ENCODE measurements at regions not wholly inside any gene's neighbourhood (a gene's known extent, or its start where the extent isn't known, plus 50 kb on each side); places are given as distances from the start of the nearest gene placed in this dataset.

GRCh38 chr20:24147479-24147878 is 158.9 kb upstream of the GGTLC1 start:
- DNase-seq (ENCODE audit: low read depth), result no peak

- DNase-seq (ENCODE audit: low read depth), result no peak
Measured at GRCh38 chr20:24146231-24146634, 157.7 kb upstream of the GGTLC1 start.

GRCh38 chr20:24144371-24144770 is 155.8 kb upstream of the GGTLC1 start:
- no peak for DNase-seq (ENCODE audit: low read depth)

GRCh38 chr20:24141111-24141510 is 152.5 kb upstream of the GGTLC1 start:
- no peak for DNase-seq (ENCODE audit: low read depth)

DNA sequence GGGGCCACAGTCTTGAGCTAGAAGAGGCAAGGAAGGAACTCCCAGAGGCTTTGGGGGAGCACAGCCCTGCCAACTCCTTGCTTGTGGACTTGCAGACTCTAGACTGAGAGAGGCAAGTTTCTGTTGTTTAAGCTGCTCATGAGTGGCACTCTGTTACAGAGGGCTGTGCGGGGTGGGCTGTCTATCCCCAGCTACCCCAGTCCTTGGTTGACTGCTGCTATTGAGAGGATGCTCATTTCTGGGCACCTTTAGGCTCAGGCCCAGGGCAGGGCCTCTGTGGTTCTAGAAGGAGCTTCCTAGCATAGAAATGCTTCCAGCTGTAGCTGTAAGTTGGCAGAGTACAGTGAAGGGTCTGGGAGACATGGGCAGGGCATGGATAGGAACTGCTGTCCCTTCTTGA is 151.3 kb upstream of the GGTLC1 start:
- no peak for DNase-seq (ENCODE audit: low read depth)

DNA sequence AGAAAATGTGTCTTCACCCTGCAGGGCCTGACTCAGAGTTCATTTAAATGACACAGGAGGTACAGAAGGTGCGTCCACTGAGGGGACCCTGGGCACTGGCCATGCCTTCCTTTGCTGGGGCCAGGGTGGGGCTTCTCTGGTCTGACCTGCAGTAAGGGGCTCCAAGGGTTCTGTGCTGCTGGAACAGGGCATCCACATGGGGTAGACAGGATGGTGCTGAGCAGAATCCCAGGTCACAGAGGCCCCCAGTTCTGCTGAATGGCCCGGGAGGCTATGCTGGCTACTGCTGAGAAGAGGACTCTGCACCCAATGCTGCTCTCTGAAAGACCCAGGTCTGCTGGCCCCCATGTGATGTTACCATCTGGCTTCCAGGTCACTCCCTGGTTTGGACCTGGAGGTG is 150.4 kb upstream of the GGTLC1 start:
- DNase-seq (ENCODE audit: low read depth), result no peak

DNA sequence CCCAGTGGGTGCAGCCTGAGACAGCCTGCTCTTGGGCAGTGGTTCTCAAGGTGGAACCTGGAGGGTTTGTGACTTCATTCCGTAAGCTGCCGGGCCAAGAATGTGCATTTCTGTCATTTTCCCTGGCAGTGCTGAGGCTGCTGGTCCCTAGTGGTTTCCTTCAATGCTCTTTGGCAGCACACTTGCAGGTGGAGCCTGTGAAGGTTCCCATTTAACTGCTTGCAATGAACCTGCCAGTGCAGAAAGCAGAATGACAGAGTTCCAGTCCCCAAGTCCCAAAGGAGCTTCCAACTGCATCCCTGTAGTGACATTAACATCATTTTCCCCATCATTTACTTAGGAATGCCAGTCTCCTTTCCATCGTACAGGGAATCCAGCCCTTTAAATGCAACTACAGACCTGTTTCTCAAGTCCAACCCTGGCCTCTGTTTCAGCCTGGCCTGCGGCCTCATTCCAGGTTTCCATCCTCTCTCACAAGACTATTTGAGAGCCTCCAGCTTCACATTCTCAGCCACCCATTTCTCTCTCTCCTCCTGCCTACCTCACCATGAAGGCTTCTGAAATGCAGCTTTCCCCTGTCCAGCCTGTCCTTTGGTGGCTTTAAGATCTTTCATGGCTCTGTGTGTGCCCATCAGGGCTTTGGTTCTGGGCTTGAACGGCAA is 149.7 kb upstream of the GGTLC1 start:
- no peak for DNase-seq (ENCODE audit: low read depth)

DNA sequence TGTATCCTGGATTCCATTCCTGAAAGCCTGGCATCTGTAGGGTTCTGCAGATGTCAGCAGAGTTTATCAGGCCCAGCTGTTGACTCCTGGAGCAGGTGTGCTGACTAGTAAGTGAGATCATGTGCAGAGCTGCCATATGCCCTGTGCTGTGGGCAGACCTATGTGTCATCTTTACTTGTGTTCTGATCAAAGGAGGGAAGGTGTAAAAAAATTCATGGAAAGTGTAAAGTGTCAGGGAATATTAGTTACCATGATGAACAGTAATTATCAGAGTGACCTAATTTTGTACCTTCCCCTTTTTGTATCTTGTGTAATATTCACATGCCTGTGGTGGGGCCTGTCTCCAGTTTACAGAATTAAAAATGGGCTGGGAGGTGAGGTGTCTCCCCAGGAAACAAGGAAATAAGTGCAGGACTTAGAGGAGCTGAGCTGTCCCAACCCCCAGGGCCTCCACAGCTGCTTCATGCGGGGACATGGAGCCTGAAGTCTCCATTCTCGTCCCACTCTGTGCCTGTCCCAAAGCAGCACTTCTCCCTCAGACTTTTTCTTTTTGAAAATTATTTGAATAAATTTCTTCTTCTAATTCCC is 148.2 kb upstream of the GGTLC1 start:
- DNase-seq (ENCODE audit: low read depth), result no peak

GRCh38 chr20:24135781-24136180 is 147.2 kb upstream of the GGTLC1 start:
- DNase-seq (ENCODE audit: low read depth), result no peak

DNA sequence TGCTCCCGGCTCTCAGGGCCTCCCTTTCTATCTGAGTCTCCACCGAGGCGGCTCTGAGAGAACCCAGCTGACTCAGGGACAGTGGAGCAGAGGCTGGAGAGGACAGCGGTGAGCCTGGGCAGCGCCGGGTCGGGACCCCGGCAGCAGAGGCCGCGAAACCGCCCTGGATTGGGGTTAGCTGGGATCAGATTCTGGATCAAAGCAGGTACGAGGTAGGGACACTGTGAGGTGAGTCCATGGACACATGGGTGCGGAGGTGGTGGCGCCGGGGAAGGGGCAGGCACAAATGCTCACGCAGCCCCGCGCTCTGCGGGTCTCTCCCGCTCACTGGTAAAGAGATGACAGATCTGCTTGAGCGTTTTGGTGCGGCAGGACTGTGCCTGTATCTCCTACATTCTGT is 146.4 kb upstream of the GGTLC1 start:
- no peak for DNase-seq (ENCODE audit: low read depth)

DNA sequence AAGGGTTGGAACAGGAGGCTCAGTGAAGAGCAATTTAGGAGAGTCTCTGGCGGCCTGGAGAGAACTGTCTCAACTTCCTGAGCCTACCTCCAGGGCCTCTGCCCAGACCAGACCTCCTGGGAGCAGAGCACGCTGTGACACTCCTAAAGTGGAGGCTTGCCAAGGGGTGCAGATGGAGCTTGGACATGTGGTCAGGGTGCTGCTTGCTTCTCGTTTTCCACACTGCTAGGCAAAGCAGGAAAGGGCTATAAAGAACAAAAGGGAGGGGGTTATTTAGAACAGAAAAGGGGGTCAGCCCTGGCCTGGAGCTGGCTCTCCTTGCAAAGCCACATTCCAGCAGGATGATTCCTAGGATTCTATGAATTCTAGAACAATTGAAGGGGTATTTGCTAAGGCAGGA is 145.7 kb upstream of the GGTLC1 start:
- no peak for DNase-seq (ENCODE audit: low read depth)

GRCh38 chr20:24132246-24132645 is 143.7 kb upstream of the GGTLC1 start:
- DNase-seq (ENCODE audit: low read depth), result no peak

DNA sequence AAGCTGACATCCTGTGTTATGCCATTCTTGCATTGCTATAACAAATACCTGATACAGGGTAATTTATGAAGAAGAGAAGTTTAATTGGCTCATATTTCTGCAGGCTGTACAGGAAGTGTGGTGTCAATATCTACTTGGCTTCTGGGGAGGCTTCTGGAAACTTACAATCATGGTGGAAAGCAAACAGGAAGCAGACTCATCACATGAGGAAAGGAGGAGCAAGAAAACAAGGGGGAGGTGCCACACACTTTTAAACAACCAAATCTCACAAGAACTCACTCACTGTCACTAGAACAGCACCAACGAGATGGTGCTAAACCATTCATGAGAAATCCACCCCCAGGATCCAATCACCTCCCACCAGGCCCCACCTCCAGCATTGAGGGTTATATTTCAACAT is 143.1 kb upstream of the GGTLC1 start:
- DNase-seq (ENCODE audit: low read depth), result peak; percentile 36

- peak; percentile 13 for DNase-seq (ENCODE audit: low read depth)
Measured at GRCh38 chr20:24131281-24131680, 142.7 kb upstream of the GGTLC1 start.

DNA sequence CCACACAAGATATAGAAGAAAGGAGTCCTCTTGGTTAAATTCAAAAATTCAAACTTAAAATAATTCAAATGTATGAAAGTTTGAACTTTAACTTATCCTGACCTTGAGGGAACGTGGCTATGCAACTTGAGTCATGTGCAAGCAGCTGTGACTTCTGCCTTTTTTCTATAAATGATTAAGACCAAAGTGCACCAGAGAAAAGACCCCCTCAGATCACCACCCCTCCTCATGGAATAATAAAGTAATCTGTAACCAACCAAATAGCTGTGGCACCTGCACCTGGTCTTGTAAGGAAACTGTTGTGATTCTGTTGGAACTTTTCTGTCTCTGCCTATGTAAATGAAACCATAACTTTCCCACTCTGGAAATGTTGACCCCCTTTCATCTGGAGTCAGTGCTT is 141.1 kb upstream of the GGTLC1 start:
- no peak for DNase-seq (ENCODE audit: low read depth)

- no peak for DNase-seq (ENCODE audit: low read depth)
Measured at GRCh38 chr20:24124951-24125650, 136.5 kb upstream of the GGTLC1 start.

DNA sequence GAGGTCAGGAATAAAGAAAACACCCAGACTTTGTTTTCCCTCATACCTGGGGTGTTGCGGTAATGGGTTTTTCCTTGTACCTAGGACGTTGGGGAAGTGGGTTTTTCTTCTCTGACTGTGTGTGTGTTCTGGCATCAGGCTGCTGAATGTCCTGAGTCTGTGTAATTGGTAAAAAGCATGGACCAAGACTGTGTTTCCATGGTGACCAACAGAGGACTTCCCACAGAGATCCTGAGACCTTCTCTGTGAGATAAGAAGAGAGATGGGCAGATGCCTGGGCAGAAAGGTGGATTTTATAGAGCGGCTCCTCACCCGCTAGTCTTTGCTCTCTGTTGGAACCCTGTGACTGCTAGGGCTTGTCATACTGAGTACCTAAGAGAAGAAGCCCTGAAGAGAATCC is 135.4 kb upstream of the GGTLC1 start:
- DNase-seq (ENCODE audit: low read depth), result no peak

GRCh38 chr20:24118441-24119175 is 130.0 kb upstream of the GGTLC1 start:
- DNase-seq (ENCODE audit: low read depth), result peak; percentile 27

- DNase-seq (ENCODE audit: low read depth), result no peak
Measured at GRCh38 chr20:24118034-24118433, 129.5 kb upstream of the GGTLC1 start.

- DNase-seq (ENCODE audit: low read depth), result no peak
Measured at GRCh38 chr20:24117383-24117782, 128.8 kb upstream of the GGTLC1 start.

DNA sequence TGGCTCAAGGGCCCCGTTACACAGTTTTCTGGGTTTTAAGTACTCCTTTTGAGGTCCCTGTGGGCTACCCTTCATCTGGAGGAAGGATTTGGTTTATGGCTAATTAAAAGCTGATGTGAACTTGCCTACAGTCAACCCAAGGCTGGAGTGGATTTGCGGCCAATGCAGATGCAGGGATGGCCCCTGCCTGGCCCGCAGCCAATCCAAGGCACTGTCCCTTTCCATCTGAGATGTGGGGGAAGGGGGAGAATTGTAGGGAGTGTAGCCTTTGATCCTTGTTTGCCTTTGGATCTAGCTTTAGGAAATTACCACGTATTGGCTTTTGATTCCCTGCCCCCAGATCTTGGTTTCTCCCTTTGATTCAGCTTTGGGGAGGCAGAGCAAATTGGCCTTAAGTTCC is 128.0 kb upstream of the GGTLC1 start:
- DNase-seq (ENCODE audit: low read depth), result no peak

DNA sequence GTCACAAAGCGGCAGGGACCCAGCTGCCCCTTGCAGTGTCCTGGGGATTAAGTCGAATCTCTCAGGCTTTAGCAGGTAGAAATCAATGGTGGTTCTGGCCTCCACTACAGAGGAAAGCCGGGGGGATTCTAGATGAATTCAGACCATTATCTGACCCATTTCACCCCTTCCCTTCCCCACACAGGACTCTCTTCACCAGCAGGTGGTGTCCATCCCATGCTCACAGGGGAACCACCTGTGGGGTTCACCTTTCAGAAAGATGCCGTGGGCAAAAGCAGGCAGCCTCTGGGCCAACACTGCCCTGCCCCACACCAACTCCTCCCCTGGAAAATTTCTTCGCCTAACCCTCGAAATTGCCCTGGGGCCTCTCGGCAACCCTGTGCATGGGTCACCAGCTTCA is 123.8 kb upstream of the GGTLC1 start:
- DNase-seq (ENCODE audit: low read depth), result no peak

Data from HT1080 (cell line).